Left ventricle myocardium inferior (tissue), 1 donor: ENCODE measurements at regions not wholly inside any gene's neighbourhood (a gene's known extent, or its start where the extent isn't known, plus 50 kb on each side); places are given as distances from the start of the nearest gene placed in this dataset.

Experiments used
- DNase-seq: peaks from one replicate; pipeline ENCODE4 v3.0.0-alpha.2; 2020
- H3K27ac ChIP-seq: fragments of 200-600 bp; replicated peaks from 2 replicates; pipeline ENCODE4 v1.8.0; 2021
- H3K27me3 ChIP-seq: fragments of 200-600 bp; 2 replicates; pipeline ENCODE4 v1.8.0; 2021; ENCODE audit warnings: low read depth
- H3K36me3 ChIP-seq: fragments of 200-600 bp; 2 replicates; pipeline ENCODE4 v1.8.0; 2021
- H3K4me1 ChIP-seq: fragments of 200-600 bp; 2 replicates; pipeline ENCODE4 v1.8.0; 2021
- H3K4me3 ChIP-seq: fragments of 200-600 bp; 2 replicates; pipeline ENCODE4 v1.8.0; 2021; ENCODE audit warnings: mild to moderate bottlenecking, moderate library complexity
- H3K9me3 ChIP-seq: fragments of 200-600 bp; replicated peaks from 2 replicates; pipeline ENCODE4 v1.8.0; 2021
- CTCF ChIP-seq: fragments of 200-600 bp; IDR thresholded peaks from 2 replicates; pipeline ENCODE4 v1.8.0; 2021; ENCODE audit warnings: antibody characterized with exemption, mild to moderate bottlenecking, borderline replicate concordance
- intact Hi-C: fragments of 100-400 bp; cut with micrococcal nuclease; formaldehyde crosslinking; loops from one replicate; pipeline ENCODE4 v1.11.0; 2022
- donor health status: DM: no; HTN: yes; CAD: no; lungs with severe emphysema.

- no peak for TF ChIP-seq CTCF
- no peak for DNase-seq
These were observed 362.2 kb upstream of the EMCN start for GRCh38 chr4:100880011-100880410.

GRCh38 chr4:100879471-100879870 lies 361.6 kb upstream of the EMCN start:
- Histone ChIP-seq H3K4me1 (no peaks in the 10 kb centered on the region), H3K36me3 (no peaks in the 10 kb centered on the region), H3K9me3 (no peaks in the 10 kb centered on the region), H3K27me3 (no peaks in the 10 kb centered on the region), H3K4me3 (no peak overlapping the region), H3K27ac (no peak overlapping the region)
- TF ChIP-seq CTCF = no peak
- DNase-seq = no peak
- intact Hi-C loops = no loop called here

More at GRCh38 chr4:100880011-100880410, 362.2 kb upstream of the EMCN start:
- H3K4me3 ChIP-seq = no peak overlapping the region
- H3K4me1 ChIP-seq = no peaks in the 10 kb centered on the region
- H3K36me3 ChIP-seq = no peaks in the 10 kb centered on the region
- peaks cover 5% of the 10 kb centered on the region for H3K9me3 ChIP-seq
- H3K27me3 ChIP-seq = no peaks in the 10 kb centered on the region
- H3K27ac ChIP-seq = no peak overlapping the region
- intact Hi-C loops = no loop called here

GRCh38 chr4:100876546-100876945 lies 358.7 kb upstream of the EMCN start:
- H3K27me3 ChIP-seq = no peaks in the 10 kb centered on the region
- H3K4me3 ChIP-seq = no peak overlapping the region
- H3K4me1 ChIP-seq = no peaks in the 10 kb centered on the region
- no peak for DNase-seq
- H3K27ac ChIP-seq = no peak overlapping the region
- no peaks in the 10 kb centered on the region for H3K36me3 ChIP-seq
- TF ChIP-seq CTCF = no peak
- intact Hi-C loops = no loop called here
- H3K9me3 ChIP-seq = no peaks in the 10 kb centered on the region

GRCh38 chr4:100875296-100876068 lies 357.7 kb upstream of the EMCN start:
- Histone ChIP-seq H3K27me3 (no peaks in the 10 kb centered on the region), H3K9me3 (no peaks in the 10 kb centered on the region), H3K4me1 (no peaks in the 10 kb centered on the region), H3K27ac (no peak overlapping the region), H3K4me3 (no peak overlapping the region), H3K36me3 (no peaks in the 10 kb centered on the region)
- no peak for TF ChIP-seq CTCF
- intact Hi-C loops = no loop called here
- no peak for DNase-seq

- no peaks in the 10 kb centered on the region for H3K9me3 ChIP-seq
- H3K4me3 ChIP-seq = no peak overlapping the region
- intact Hi-C loops = no loop called here
- no peak overlapping the region for H3K27ac ChIP-seq
- no peaks in the 10 kb centered on the region for H3K27me3 ChIP-seq
- H3K4me1 ChIP-seq = no peaks in the 10 kb centered on the region
- no peaks in the 10 kb centered on the region for H3K36me3 ChIP-seq
- no peak for TF ChIP-seq CTCF
- no peak for DNase-seq
These were observed 355.0 kb upstream of the EMCN start for GRCh38 chr4:100872811-100873210.
